Right renal pelvis (tissue), 4 donors: ENCODE measurements at regions not wholly inside any gene's neighbourhood (a gene's known extent, or its start where the extent isn't known, plus 50 kb on each side); places are given as distances from the start of the nearest gene placed in this dataset.

Experiments
- DNase-seq, 4 donors: peaks; one replicate each; pipeline ENCODE4 v3.0.0-alpha.2; 2013; ENCODE audit warnings: low read depth in 4 of 4, low spot score in 3 of 4, missing footprints in 1 of 4

DNA sequence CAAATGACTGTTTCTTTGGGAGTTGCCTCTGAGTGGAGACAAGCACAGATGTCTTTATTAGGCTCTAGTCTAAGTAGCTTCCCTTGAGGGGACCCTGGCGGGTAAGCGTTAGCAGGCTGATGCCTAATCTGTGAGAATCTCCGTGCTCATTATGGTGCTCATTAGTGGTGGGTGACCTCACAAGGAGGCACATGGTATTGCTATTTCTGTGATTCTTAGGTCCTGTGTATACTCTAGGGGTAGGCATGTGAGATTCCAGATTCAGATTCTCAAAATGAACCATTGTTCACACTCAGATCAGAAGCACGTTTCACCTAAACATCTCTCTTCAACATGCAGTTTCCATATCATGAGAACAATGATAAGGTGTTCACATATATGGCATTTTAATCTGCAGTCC, 809.7 kb downstream of the NR2F2 start:
- DNase-seq = no peak

DNA sequence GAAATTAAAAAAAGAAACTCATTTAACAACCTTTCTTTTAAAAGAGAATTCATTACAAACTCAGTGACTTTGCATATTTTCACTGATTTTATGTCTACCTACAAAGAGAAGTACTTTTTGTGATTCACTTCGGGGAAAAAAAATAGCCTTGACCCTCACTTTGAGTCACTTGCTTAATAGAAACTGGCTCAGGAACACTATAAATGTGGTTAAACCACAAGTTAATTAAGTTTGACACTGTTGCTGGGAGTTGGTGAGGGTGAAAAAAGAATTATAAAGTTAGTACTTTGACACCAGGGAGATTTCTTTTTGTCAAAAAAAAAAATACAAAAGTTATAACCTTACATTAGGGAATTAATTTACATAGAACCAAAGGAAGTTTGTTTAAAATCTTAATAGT, 810.9 kb downstream of the NR2F2 start:
- DNase-seq = no peak

DNA sequence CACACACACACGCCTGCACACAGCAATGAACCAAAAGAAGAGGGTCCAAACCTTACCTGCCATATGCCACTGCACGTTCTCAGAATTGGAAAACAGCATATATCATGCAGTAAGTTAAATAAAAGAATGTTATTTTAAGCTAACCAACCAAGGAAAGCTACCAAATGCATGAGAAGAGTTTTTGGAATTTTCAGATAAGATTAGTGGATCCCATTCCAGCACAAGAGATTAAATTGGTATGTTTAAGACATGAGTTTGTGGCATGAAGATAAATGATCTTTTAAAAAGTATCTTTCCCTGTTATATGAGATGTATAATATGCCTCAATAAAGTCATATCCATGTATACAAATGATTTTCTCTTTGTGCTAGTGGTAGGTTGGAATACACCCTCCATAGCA, 811.4 kb downstream of the NR2F2 start:
- no peak for DNase-seq

DNA sequence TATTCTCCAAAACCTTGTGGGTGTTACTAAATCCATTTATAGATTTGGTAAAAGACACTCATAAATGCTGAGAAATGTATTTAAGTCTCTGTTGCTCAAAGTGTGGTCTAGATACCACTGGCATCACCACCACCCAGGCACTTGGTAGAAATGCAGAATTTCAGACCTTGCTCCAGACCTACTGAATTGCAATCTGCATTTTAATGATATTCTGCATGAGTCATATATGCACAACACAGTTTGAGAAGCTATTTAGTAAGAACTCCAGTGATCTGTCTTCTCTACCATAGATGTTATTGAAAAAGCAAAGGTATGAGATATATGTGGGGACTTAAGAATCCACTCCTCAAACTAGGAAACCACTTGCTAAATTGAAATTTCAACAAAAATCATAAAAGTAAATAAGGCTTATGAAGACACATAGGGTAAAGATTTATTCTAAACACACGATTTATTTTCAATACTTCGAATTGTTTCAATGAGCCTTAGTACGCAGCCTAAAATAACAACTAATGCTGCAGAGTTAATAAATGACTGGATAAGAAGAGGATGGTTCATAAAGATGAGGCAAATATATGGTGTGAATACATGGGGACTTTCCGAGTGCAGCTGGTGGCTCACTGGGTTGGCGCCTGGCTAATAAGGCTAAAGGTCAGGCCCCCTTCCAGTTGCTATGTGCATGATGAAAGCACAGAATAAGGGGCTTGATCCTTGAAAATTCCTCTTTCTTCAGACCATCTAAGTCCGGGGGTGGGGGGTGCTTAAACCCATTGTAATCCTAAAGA, 813.3 kb downstream of the NR2F2 start:
- no peak for DNase-seq

DNA sequence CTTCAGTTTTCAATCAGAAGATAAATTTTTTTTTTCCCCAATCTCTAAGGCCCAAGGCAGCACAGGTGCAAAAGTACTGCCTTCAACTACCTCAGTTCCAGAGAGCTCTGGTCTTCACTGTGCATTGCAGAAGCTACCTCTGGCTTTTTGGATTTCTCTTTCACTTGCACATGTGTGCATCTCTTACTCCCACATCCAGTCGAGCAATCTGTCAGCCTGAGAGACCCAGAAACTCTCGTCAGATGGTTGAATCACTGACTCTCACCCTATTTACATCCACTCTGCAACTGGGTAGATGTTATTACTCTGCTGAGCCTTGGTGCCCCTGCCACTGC, 813.8 kb downstream of the NR2F2 start:
- no peak for DNase-seq

DNA sequence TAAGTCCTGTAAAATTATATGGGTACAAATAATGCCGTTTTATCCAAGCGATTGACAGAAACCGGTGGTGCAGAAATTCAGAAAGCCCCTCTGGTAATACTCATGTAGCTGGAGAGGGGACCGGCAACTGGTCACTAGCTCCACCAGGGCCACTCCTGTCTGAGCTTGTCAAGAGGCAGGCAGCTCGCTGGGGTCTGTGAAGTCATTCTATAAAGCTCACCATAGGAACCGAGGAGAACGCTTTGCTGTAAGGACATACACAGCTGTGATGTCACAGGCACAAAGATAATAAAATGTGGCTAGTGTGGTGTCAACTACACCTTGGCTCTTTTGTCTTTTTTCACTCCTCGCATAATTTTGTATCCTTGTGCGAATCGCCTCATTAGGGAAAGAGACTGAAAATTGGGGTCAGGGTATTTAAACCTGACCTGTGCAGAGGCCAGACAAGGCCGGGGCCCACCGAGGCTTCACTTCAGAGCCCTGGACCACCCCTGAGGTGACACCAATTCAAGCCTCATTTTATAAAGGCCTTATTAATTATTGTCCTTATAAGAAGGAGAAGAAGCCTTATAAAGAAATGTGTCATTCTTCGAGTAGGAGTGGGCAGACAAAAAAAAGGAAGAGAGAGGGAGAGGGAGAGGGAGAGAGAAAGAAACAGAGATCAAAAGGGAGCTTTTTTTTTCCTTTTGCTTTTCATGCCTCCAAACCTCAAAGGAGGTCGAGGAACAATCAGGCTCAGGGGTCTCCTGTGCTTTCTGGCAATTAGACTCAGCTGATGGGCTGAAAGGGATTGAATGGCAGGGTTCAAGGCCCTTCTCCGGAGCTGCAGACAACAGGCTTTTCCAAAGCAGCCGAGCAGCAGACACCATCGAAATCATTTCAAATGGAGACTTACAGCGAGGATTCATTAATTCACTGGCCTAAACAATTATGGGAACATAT, 813.3 kb upstream of the ARRDC4 start:
- no peak for DNase-seq

DNA sequence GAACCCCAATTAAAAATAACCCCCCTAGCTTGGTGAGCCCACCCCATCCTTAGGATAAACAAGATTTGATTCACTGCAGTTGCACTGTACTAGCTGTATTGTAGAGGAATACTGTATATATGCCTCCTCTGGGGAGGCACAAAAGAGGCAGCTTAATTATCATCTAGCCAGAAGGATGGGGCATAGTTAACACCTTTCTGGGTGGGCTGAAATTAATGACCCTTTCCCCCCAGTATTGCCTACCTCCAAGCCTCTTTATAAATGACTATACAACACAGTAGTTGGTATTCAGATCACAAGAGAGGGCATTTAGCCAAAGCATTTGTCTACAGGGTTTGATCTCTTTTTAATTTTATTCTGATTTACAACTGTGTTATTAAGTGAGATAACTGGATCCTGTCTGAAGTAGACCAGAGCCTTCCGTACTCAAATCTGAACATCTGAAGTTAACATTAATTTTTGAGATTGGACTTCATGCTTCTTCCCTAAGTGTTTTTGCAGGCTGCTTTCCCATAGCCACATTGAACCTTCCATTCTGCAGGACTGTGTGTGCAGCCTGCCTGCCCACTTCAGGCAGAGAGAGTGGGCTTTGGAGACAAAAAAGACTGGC, 807.0 kb upstream of the ARRDC4 start:
- no peak for DNase-seq

DNA sequence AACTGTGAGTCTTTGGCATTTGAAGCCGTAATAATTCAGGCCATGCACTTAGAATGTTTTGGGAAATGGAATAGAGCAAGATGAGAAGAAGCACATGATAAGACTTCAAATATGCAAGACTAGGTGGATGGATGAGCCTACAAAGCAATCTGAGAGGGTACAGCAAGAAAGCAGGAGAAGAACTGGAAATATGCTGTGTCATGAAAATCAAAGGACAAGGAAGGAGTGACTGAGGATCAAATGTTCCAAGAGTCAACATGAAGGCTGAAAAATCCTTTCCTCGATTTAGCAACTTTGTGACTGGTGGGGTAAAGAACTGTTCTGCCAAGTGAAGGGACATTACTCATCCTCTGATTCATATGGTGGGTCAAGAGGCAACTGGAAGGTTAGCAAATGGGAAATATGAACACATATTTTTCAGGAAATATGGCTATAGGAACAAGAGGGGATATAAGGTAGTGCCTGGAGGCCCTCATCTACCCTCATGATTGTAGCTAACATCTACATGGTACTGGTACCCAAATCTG, 803.7 kb upstream of the ARRDC4 start:
- no peak for DNase-seq

DNA sequence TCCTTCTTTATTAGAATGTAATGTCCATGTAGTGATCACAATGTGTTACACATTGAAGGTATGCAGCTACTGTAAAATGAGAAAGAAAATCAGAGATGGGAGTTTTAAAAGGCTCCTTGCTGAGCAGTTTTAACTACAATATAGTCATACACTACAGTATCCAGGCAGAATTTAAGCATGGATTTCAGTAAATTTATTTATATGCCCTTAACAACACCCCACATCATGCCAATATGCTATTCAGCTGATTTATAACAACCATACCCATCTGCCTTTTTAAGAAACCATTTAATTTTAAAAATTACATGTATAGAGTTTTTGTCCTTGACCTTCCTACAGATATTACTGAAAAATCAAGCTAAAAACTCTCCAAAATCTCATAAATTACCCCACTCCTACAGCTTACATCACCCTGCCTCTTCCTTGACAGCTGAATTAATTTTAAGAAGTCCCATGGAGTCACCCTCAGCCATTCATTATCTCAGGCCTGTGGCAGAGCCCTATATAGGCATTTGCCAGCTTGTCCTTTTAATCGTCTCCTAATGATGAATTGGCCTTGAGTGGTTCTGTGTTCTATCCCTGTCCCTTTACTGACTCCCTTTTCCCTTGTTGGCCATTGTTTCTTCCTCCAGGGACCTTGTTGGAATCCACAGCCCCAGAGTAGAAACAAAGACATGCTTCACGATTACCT, 797.6 kb upstream of the ARRDC4 start:
- DNase-seq = no peak

DNA sequence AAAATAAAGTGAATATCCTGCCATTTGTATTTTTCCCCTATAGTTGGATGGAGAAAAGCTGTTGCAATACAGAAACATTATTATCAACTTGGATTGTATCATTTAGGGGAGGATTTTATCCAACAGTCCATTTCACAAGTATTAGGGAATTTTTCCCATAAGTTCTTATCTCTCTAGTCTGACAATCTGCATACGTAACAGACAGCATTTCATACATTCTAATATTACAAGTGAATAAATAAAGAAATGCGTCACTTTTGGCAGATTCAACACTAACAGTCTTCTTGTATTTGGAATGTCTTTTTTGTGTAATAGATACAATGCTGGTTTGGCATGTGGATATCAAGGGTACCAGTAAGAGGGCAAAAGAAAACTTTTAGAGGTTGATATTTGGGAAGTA, 795.3 kb upstream of the ARRDC4 start:
- DNase-seq = no peak

DNA sequence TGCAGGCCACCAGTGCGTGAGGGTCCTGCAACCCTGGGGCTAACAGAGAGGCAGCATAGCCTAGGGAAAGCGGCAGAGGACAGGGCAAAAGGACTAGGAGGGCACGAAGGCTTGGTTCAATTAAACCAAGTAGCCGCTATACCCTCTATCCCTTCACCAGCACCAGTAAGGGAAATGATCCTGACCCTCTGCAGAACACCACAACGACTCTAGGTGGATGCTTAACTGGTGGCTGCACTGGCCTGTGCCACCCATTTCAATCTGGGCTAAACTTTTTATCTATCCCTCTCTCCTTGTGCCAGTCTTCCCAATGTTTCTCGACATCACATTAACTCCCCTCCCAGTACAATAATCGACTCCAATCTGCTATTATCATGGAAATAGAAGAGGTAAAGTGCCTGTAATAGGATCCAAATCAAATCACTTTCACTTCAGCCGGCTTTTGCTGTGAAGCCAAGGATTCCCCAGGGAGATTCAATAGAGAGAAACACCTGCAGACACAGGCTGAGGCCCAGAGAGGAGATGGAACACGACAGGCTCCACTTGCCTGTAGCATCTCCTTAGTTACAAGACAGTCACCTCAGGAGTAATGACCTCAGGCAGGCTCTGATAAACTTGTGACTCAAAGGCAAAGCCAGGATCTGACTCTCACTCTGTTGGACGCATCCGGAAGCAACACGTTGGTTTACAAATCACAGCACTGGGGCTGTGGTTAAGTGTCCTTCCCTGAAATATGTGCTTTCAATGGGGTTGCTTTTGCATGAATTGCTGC, 791.6 kb upstream of the ARRDC4 start:
- DNase-seq = no peak

DNA sequence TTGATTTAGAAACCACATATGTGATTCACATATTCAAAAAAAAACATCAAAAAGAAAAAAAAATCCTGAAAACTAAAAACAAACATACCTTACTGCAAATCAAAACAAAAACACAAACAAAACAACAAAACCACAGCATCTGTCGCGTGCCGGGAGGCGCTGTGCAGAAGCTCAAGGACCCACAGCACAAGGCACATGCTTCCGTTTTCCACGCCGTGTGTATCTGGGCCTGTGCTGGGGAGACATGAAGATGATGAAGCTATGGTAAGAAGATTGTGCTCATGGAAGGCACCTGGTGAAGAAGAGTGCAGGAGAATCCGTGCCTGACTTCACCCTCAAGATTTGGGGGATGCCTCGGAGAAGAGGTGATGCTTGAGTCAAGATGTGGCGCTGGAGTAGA, 788.9 kb upstream of the ARRDC4 start:
- no peak for DNase-seq

DNA sequence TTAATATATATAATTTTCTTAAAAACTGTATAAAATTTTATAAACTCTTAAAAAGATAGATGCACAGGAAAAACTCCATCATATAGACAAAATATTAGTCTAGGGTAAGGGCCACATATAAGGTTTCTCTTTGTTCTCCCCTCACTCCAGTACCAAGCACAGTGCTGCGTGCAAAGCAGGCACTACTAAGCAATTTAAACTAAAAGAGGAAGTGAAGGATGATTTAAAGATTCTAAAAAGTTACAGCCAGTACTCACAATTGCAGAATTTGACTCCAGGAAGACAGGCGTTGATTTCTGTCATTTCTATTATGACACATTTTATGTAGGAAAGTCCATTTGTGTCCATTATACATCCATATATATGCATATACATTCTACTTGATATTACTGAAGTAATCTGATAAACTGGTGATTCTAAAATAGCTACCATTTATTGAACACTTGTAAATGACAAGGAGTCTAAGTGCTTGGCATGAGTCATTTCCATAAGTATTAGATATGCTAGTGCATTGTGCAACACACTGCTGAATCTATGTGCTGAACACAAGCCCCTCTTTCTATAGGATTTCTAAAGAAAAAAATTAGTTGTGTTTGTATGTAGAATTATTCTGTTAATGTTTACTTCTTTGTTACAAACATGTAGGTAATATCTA, 785.5 kb upstream of the ARRDC4 start:
- no peak for DNase-seq

DNA sequence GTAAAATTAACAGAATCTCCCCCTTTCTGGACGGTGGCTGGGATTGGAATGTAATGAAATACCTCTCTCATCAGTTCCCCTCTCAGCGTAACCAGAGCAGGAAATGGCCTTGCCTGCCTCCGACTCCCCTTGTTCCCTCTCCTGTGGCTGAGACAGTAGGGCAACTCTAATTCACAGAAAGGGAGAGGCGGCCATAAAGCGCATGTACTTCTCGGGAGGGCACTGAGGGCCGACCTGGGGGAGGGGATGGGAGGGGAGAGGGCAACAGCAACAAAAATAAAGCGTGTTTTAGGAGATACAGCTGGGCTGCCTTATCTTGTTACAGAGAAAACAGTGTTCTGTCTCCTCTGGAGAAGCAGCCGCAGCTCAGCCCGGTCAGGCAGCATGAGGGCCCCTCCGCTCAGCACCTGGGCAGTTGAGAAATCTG, 783.3 kb upstream of the ARRDC4 start:
- DNase-seq = peak; percentile 44 to 74 (median 60)

DNA sequence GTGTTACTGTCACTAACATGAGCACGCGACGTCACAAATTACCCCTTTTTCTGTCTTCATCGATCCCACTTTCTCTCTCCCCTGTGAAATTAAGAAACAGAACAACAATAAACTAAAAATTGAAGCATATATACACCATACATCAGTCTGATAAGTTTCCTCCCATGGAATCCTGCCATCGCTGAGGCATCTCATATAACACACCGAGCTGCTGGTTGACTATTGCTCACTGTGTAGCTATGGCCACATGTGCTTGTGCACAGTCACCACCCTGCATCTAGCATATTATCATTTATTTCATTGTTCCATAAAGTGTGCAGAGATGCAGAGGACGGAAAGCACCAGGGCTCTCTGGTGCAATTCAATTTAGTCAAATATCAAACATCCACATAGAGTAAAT, 777.9 kb upstream of the ARRDC4 start:
- no peak for DNase-seq

DNA sequence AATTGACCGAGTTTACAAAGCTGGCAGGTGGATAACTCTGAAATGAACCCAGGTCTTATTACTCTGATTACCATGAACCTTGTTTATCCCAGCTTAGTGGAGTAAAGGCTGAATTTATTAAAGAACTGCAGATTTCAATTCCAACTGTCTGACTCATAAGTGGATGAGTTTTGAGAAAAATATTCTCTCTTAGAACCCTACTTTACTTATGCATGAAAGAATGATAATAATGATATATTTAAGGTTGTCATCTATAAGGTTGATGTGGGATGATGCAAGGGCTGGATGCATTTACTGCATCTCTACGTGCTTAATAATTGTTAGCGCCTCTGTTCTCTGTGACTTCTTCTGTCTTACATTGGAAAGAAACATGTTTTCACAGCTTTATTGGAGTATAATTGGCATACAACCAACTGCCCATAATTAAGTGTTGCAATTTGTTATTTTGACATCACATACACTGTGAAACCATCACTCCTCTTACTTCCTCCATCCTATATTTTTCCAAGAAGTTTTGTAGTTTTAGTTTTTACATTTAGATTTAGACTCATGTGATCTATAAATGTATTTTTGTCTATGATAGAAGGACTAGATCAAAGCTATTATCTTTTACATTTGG, 771.2 kb upstream of the ARRDC4 start:
- DNase-seq = no peak

DNA sequence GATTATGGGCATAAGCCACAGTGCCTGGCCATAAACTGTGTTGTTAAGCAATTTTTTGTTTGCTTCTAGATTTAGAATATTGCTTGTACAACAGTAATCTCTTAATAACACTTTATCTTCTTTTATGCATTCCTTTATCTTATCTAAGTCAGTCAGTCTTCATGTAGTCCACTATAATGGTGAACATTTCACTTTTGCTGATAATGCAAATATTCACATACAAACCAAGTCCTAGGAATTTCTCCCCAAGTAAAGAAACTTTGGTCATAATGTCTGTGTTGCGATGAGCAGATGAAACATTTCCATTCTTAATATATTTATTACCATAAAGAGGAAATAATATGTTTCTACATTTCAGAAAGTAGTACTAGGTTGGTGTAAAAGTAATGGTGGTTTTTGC, 765.8 kb upstream of the ARRDC4 start:
- no peak for DNase-seq

DNA sequence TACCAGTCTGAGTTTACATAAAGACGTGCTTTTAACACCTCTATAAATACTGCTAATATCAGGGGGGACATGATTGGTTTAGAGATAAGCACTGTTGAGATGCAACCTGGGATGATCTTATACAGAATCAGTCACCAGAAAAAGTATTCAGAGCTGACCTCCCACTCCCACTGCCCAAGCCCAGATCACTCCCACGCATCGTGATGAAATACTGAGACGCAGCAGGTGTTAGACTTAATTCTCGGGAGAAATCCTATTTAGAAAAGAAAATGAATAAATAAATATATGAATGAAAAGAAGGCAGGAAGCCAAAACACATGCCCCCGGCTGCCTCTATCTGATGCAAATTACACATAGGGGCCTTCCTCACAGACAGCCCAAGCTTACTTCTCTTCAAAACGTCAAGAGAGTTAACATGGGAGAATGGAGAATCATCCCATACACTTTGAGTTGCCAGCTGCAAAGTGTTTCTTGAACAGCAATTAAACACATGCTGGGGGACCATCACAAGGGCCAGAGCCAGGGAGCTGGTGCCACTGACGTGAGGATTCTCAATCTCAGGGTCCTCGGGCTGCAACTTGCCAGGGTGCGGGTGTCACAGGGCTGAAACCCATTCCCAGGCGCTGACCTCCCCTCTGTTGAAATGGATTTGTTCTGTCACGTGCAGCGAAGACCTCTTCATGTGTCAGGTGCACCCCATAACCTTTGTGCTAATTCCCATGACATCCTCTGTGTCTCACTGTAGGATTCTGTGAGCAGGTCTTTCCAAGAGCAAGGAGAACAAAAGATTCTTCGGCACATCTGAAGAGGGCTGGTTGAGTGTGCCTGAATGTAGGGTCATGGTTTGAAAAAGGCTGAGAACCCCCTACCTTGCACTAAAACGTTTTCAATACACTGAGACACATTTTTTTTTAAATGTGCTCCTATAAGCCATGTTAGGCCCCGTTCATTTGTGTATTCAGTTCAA, 764.2 kb upstream of the ARRDC4 start:
- peak in 1 of 4 donors; percentile 19 for DNase-seq
